ENCODE measurements at regions not wholly inside any gene's neighbourhood (a gene's known extent, or its start where the extent isn't known, plus 50 kb on each side); places are given as distances from the start of the nearest gene placed in this dataset.

DNA sequence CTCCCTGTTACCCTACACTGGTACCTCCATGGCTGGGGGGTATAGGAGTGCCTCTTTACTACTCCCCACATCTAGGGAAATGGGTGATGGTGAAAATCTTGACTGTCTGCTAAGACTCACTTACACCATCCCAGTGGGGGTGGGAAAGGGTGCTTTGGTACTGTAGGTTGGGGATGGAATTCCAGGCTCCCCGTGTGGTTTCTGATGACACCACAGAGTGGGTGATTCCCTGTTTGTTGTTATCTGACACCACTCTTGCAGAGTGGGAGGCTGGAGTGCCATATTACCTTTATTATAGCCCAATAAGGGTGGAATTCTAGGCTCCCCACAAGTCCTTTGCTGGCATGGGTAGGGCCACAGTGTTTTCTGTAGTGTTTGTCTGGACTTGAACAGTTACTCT is 264.6 kb upstream of the MAN1A1 start:
- TF ChIP-seq, protein P1, sequence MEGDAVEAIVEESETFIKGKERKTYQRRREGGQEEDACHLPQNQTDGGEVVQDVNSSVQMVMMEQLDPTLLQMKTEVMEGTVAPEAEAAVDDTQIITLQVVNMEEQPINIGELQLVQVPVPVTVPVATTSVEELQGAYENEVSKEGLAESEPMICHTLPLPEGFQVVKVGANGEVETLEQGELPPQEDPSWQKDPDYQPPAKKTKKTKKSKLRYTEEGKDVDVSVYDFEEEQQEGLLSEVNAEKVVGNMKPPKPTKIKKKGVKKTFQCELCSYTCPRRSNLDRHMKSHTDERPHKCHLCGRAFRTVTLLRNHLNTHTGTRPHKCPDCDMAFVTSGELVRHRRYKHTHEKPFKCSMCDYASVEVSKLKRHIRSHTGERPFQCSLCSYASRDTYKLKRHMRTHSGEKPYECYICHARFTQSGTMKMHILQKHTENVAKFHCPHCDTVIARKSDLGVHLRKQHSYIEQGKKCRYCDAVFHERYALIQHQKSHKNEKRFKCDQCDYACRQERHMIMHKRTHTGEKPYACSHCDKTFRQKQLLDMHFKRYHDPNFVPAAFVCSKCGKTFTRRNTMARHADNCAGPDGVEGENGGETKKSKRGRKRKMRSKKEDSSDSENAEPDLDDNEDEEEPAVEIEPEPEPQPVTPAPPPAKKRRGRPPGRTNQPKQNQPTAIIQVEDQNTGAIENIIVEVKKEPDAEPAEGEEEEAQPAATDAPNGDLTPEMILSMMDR (conservative IDR thresholded peaks at IDR 0.05; ENCODE audit: low read depth, low read length), result no peak
- TF ChIP-seq, protein P2, sequence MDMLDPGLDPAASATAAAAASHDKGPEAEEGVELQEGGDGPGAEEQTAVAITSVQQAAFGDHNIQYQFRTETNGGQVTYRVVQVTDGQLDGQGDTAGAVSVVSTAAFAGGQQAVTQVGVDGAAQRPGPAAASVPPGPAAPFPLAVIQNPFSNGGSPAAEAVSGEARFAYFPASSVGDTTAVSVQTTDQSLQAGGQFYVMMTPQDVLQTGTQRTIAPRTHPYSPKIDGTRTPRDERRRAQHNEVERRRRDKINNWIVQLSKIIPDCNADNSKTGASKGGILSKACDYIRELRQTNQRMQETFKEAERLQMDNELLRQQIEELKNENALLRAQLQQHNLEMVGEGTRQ (IDR thresholded peaks at IDR 0.05; ENCODE audit: low read depth, low read length), result no peak
- no peak for TF ChIP-seq RAD21 (IDR thresholded peaks at IDR 0.05; ENCODE audit: low read length)
- no peak for TF ChIP-seq POLR2A (IDR thresholded peaks at IDR 0.05; ENCODE audit: low read depth, low read length)
- TF ChIP-seq, protein P3, sequence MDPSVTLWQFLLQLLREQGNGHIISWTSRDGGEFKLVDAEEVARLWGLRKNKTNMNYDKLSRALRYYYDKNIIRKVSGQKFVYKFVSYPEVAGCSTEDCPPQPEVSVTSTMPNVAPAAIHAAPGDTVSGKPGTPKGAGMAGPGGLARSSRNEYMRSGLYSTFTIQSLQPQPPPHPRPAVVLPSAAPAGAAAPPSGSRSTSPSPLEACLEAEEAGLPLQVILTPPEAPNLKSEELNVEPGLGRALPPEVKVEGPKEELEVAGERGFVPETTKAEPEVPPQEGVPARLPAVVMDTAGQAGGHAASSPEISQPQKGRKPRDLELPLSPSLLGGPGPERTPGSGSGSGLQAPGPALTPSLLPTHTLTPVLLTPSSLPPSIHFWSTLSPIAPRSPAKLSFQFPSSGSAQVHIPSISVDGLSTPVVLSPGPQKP (IDR thresholded peaks at IDR 0.05; ENCODE audit: borderline replicate concordance, low read depth, low read length), result no peak
- TF ChIP-seq BHLHE40 (IDR thresholded peaks at IDR 0.05; ENCODE audit: low read depth, low read length), result no peak
- TF ChIP-seq FOS (IDR thresholded peaks at IDR 0.05; ENCODE audit: low read depth, low read length), result no peak
- no peak for TF ChIP-seq CEBPB (IDR thresholded peaks at IDR 0.05; ENCODE audit: low read depth, low read length)
- TF ChIP-seq SMC3 (IDR thresholded peaks at IDR 0.05; ENCODE audit: low read depth, low read length), result no peak
- TF ChIP-seq RFX5 (IDR thresholded peaks at IDR 0.05; ENCODE audit: low read depth, low read length), result no peak
- TF ChIP-seq MAZ (IDR thresholded peaks at IDR 0.05; ENCODE audit: borderline replicate concordance, low read depth, low read length), result no peak
- TF ChIP-seq CHD1 (IDR thresholded peaks at IDR 0.05; ENCODE audit: low read depth, low read length), result no peak
- TF ChIP-seq NFE2L2 (IDR thresholded peaks at IDR 0.05; ENCODE audit: low read depth, low read length), result no peak

All from IMR-90 (cell line).